SW480 (cell line): ENCODE measurements at regions not wholly inside any gene's neighbourhood (a gene's known extent, or its start where the extent isn't known, plus 50 kb on each side); places are given as distances from the start of the nearest gene placed in this dataset.

Source experiments
- DNase-seq: peaks from one replicate; pipeline ENCODE4 v3.0.0-alpha.2; 2016; ENCODE audit warnings: low spot score

DNA sequence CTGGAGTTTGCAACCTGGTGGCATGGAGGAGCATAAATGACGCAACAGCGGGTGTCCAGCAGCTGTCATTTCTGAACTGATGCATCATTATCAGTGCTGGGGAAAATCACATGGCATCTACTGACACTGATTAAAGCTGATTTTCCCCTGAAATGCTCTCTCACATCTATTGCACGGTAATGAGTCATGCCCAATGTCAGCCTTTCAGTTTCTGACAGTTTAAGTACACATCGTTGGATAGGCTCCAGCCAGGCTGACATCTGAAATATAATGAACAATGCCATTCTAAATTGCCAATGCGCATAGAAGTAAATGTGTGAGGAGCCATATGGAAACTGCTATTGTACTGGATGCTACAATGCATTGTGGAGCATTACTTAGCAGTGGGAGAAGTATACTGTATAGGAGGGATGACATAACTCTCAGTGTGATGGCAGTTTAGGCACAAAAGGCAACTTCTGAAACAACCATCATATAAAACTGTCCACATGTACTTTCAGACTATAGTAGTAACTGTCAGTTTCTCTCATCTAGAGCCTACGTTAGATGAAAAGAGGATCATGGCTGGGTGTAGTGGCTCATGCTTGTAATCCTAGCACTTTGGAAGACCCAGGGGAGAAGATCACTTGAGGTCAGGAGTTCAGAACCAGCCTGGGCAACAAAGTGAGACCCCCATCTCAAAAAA is 389.3 kb upstream of the DMAC1 start:
- DNase-seq: no peak

- no peak for DNase-seq
These were observed 387.0 kb upstream of the DMAC1 start for GRCh38 chr9:8186560-8186959.

DNA sequence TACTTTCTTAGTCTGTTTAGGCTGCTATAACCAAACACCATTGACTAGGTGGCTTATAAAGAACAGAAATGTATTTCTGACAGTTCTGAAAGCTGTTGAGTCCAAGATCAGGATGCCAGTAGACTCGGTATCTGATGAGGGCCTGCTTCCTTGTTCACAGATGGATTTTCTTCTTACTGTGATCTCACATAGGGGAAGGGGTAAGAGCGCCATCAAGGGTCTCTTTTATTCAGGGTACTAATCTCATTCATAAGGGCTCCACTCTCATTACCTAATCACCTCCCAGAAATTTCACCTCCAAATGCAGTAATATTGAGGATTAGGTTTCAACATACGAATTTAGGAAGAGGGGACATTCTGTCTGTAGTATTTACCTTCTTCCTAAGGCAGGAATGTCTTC is 384.0 kb upstream of the DMAC1 start:
- DNase-seq: no peak

DNA sequence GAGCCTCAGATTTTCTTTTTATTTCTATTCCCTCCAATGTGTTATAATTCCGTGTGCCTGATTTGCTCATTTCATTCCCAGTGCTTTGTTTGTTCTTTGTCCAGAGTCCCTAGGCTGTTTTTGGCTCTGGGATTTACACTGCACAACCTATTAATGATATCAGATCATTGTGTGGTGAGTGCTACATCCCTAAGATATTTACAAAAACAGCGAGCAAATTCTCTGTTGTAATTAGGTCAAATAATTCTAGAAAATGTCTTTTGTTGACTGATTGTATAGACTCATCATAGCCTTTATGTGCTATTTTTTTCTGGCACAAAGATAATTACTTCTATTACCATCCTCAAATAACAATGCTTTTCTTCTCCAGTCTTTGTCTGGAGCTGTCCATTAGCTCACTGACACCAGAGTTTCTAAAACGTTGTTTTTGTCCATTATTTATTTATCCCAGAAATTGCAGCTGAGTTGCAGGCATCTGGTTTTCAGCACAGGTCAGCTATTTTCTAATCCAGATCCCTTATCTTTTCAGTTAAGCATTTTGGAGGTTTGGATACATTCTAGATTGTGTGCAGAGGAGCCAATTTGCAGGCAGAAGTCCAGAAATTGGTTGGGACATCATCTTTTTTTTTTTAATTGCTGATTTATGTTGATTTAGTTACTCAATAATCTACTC is 379.9 kb upstream of the DMAC1 start:
- DNase-seq: no peak

GRCh38 chr9:8172000-8172399 is 372.4 kb upstream of the DMAC1 start:
- no peak for DNase-seq

DNA sequence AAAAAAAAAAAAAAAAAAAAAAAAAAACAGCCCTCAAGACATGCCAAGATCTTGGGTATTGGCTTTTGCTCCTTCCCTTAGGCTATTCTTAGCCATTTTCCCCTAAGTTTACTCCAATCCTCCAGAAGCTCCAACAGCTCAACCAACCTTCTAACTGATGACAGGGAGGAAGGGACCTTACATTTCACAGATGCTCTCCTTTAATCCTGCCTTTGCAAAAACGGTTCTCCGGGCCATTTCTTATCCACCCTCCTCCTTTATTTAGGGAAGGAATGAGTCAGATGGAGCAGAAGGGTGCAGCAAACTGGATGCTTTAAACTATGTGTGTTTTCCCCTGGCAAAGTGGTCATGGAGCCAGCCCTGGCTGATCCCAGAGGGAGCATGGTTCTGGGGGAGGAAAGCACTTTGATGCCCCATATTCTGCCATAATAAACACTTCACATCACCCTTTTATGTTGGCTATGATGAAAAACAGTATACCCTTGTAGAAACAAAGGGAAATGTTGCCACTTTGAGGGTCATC is 369.4 kb upstream of the DMAC1 start:
- DNase-seq: no peak

GRCh38 chr9:8160787-8161186 is 361.2 kb upstream of the DMAC1 start:
- DNase-seq: no peak

- no peak for DNase-seq
These were observed 359.0 kb upstream of the DMAC1 start for GRCh38 chr9:8158574-8158973.

DNA sequence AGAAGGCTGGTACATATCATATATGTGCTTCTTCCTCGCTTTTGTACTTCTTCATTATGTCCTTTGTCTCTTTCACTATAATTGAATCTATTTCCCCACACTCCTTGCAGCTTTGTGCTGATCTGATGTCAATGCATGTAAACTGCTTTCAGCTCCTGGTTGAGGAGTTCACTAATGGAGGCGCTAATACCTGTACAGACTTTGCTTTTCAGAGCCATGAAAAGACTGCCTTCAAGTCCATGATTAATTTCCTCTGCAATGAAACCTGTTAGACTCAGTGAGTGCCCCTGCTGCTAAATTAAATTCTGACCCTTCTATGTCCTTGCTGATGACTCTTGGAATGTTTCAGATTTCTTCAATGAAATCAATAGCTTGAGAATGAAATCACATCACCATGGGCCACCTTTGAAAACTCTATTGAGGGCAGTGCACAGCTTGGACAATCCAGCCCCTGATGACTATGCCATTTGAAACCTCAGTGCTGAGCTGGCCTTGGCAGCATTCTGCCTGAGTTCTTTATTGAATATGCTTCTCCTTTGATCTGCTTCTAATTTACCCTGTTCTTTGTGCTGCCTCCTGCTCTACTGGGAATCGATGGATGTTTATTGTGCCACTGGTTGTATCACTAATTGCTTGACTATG is 358.2 kb upstream of the DMAC1 start:
- no peak for DNase-seq

GRCh38 chr9:8156346-8156745 is 356.8 kb upstream of the DMAC1 start:
- DNase-seq: no peak

DNA sequence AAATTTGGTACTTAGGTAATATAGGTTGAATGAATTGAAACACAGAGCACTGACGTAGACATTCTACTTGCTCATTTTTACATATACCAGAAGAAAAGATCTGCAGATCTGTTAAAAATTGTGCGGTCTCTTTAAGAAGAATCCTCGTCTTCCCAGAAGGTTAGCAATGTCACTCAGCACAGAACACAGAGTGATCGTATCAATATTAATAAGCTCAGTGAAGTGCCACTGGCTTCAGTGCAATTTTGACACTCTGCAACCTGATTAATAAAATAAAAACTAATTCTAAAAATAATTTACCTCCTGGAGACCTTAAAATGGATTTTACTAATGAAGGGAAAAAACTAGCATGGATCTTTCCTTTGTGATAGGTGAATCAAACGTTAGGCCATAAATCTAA is 356.1 kb upstream of the DMAC1 start:
- DNase-seq: no peak

- DNase-seq: no peak
These were observed 344.1 kb upstream of the DMAC1 start for GRCh38 chr9:8143677-8144076.

DNA sequence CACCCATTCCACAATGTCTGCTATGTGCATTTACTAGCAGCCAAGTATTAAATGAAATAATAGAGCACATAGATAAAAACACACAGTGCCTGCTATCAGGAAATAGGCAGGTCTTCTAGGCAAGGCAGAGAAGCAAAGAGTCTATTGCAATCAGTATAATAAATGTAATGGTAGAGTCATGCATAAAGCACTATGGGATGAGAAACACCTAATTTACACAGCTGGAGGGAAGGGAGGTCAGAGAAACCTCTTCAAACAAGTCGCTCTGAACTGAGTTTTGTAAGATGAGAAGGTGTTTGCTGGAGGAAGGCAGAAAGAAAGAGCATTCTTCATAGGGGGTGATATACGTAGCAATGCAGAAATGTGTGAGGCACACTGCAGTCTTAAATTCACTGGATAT is 341.0 kb upstream of the DMAC1 start:
- no peak for DNase-seq

- no peak for DNase-seq
These were observed 340.2 kb upstream of the DMAC1 start for GRCh38 chr9:8139756-8140155.

DNA sequence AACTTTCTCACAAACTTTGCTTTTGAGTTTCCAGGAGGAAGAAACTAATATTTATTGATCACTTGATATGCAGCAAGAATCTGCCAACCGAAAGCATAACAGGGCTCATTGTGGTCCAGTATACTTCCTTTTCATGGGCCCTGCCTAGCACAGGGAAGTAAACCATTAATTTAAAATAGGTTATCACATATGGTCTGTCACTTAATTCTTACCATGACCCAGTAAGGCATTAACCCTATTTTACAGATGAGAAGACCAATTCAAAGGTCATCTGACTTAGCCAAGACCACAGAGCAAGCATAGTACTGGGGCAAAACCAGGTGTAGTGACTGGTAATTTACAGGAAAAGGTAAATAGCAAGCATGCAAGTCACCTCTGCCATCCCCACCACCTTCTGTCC is 336.9 kb upstream of the DMAC1 start:
- DNase-seq: no peak

DNA sequence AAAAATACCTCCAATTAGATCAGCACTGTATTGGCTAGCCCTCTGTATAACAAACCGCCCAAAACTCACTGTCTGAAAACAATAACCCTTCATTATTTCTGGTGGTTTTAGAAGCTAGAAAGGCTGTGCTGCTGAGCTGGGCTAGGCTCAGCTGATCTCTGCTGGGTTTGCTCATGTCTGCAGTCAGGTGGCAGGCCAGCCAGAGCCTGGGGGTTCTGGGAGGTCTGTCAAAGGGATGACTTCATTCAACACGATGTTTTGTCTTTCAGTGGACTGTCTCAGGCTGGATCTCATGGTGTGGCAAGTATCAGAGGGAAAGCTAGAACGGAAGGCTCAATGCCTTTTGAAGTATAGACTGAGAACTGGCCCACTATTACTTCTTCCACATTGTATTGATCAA is 335.1 kb upstream of the DMAC1 start:
- no peak for DNase-seq

- no peak for DNase-seq
These were observed 334.0 kb upstream of the DMAC1 start for GRCh38 chr9:8133606-8134005.

DNA sequence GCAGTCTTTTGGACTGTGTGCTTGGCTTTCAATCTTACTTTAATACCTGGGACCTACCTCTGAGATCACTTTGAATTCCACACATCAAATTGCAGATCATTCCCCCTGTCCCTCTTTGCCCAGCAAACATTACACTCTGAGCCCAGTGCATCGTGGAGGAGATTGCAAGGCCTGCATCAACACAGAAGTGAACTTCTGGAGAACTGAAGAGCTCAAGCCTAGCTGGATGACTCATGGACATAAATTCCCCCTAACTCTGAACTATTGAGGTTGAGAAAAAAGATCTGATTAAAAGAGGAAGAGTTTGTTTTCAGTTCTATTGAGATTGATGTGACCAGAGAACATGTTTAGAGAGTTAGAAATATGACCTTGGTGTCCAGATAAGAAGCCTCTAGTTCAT is 316.0 kb upstream of the DMAC1 start:
- no peak for DNase-seq

GRCh38 chr9:8114826-8115225 is 315.2 kb upstream of the DMAC1 start:
- DNase-seq: no peak

GRCh38 chr9:8106362-8106761 is 306.8 kb upstream of the DMAC1 start:
- no peak for DNase-seq

DNA sequence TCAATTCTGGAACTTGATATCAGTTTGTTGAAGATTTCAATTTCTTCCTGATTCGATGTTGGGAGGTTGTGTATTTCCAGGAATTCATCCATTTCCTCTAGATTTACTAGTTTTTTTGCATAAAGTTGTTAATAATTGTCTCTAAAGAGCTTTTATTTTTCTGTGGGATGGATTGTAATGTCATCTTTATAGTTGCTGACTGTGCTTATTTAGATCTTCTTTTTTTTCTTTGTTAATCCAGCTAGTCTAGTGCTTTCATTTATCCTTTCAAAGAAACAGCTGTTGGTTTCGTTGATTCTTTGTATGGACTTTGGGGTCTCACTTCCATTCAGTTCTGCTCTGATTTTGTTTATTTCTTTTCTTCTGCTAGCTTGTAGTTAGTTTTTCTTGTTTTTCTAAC is 302.0 kb upstream of the DMAC1 start:
- no peak for DNase-seq

- no peak for DNase-seq
These were observed 296.5 kb upstream of the DMAC1 start for GRCh38 chr9:8096091-8096490.

DNA sequence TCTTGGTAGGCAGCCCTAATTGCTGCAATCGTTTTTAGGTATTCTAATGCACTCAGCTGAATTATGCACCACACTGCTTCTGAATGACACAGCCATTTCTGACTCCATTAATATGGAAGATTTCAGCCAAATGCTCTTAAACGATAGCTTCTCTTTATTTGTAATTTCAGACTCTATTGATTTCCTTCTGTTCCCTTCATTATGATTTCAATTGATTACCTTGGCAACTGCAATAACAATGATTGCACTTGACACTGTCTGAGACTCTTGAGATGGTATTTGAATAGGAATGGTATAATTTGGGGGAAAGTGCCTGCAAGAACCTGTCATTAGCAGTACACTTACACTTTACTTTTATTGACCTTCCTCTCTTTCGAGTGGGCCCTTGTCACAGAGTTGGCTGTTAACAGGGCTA is 296.1 kb upstream of the DMAC1 start:
- no peak for DNase-seq
